ENCODE measurements at regions not wholly inside any gene's neighbourhood (a gene's known extent, or its start where the extent isn't known, plus 50 kb on each side); places are given as distances from the start of the nearest gene placed in this dataset.

- TF ChIP-seq, protein P1, sequence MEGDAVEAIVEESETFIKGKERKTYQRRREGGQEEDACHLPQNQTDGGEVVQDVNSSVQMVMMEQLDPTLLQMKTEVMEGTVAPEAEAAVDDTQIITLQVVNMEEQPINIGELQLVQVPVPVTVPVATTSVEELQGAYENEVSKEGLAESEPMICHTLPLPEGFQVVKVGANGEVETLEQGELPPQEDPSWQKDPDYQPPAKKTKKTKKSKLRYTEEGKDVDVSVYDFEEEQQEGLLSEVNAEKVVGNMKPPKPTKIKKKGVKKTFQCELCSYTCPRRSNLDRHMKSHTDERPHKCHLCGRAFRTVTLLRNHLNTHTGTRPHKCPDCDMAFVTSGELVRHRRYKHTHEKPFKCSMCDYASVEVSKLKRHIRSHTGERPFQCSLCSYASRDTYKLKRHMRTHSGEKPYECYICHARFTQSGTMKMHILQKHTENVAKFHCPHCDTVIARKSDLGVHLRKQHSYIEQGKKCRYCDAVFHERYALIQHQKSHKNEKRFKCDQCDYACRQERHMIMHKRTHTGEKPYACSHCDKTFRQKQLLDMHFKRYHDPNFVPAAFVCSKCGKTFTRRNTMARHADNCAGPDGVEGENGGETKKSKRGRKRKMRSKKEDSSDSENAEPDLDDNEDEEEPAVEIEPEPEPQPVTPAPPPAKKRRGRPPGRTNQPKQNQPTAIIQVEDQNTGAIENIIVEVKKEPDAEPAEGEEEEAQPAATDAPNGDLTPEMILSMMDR (conservative IDR thresholded peaks at IDR 0.05; ENCODE audit: low read length) = no peak
- DNase-seq (ENCODE audit: low read depth) = no peak
These were observed 232.9 kb upstream of the RGMA start for GRCh38 chr15:93321881-93322282.

GRCh38 chr15:93319121-93319814 is 230.3 kb upstream of the RGMA start:
- no peak overlapping the region for H3K4me3 ChIP-seq (ENCODE audit: low read length)
- TF ChIP-seq, protein P1 (conservative IDR thresholded peaks at IDR 0.05; ENCODE audit: low read length) = no peak
- no peak for DNase-seq (ENCODE audit: low read depth)

More at GRCh38 chr15:93321881-93322282, 232.9 kb upstream of the RGMA start:
- no peak overlapping the region for H3K4me3 ChIP-seq (ENCODE audit: low read length)

DNA sequence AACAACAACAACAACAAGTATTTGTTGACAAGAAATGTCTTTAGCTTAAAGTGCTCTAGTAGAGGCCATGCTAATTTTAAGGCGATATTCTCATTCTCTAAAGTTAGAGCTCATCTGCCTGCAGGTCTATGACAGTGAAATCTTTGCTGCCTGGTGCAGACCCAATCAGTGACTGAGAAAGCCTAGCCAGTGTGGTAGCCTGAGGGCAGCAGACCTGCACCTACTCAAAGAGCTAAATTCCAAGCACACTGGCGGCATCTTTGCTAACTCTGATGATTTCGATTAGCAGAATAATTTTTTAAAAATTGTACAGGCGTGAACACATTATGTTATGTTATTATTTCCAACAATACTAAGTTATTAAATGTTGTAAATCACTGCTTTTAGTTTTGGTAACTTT is 228.8 kb upstream of the RGMA start:
- H3K4me3 ChIP-seq (ENCODE audit: low read length) = no peak overlapping the region
- TF ChIP-seq, protein P1 (conservative IDR thresholded peaks at IDR 0.05; ENCODE audit: low read length) = no peak
- no peak for DNase-seq (ENCODE audit: low read depth)

- H3K4me3 ChIP-seq (ENCODE audit: low read length) = no peak overlapping the region
- TF ChIP-seq, protein P1 (conservative IDR thresholded peaks at IDR 0.05; ENCODE audit: low read length) = no peak
These were observed 225.2 kb upstream of the RGMA start for GRCh38 chr15:93314245-93314644.

GRCh38 chr15:93312891-93313486 is 224.0 kb upstream of the RGMA start:
- no peak for DNase-seq (ENCODE audit: low read depth)
- TF ChIP-seq, protein P1 (conservative IDR thresholded peaks at IDR 0.05; ENCODE audit: low read length) = no peak
- no peak overlapping the region for H3K4me3 ChIP-seq (ENCODE audit: low read length)

More at GRCh38 chr15:93314245-93314644, 225.2 kb upstream of the RGMA start:
- DNase-seq (ENCODE audit: low read depth) = no peak

- H3K4me3 ChIP-seq (ENCODE audit: low read length) = no peak overlapping the region
- TF ChIP-seq, protein P1 (conservative IDR thresholded peaks at IDR 0.05; ENCODE audit: low read length) = no peak
- DNase-seq (ENCODE audit: low read depth) = no peak
These were observed 222.6 kb upstream of the RGMA start for GRCh38 chr15:93311620-93312019.
